WI38 (cell line): ENCODE measurements at regions not wholly inside any gene's neighbourhood (a gene's known extent, or its start where the extent isn't known, plus 50 kb on each side); places are given as distances from the start of the nearest gene placed in this dataset.
A peak's percentile ranks its signal among the peaks of the same experiment; 100 is the strongest.
"Not testable (repeated sequence)": the region's sequence is repeated elsewhere in the genome, so short reads cannot be mapped to it uniquely, and the experiment has no call there.

Experiments
- H3K4me3 ChIP-seq: 2 replicates; pipeline ENCODE4 v1.5.1; 2011; ENCODE audit warnings: low read depth, mild to moderate bottlenecking, control low read depth, low read length
- TF ChIP-seq, protein P1 (sequence below): IDR thresholded peaks from 2 replicates; pipeline ENCODE4 v1.5.1; 2012; ENCODE audit warnings: low read depth, mild to moderate bottlenecking, control low read depth, low read length

DNA sequence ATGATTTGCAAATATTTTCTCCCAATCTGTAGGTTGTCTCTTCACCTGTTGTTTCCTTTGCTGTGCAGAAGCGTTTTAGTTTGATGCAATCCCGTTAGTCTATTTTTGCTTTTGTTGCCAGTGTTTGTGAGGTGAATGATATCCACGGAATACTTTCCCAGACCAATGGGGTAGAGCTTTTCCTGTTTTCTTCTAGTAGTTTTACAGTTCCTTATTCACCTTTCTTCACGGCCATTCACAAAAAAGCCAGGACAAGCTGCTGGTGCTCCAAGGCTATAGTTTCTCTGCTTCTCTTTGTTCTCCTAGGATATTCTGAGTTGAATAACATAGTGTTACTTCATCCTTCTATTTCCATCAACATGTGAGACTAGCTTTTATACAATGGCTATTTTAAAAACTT is 98.7 kb downstream of the UTP18 start:
- TF ChIP-seq, protein P1, sequence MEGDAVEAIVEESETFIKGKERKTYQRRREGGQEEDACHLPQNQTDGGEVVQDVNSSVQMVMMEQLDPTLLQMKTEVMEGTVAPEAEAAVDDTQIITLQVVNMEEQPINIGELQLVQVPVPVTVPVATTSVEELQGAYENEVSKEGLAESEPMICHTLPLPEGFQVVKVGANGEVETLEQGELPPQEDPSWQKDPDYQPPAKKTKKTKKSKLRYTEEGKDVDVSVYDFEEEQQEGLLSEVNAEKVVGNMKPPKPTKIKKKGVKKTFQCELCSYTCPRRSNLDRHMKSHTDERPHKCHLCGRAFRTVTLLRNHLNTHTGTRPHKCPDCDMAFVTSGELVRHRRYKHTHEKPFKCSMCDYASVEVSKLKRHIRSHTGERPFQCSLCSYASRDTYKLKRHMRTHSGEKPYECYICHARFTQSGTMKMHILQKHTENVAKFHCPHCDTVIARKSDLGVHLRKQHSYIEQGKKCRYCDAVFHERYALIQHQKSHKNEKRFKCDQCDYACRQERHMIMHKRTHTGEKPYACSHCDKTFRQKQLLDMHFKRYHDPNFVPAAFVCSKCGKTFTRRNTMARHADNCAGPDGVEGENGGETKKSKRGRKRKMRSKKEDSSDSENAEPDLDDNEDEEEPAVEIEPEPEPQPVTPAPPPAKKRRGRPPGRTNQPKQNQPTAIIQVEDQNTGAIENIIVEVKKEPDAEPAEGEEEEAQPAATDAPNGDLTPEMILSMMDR: no peak

DNA sequence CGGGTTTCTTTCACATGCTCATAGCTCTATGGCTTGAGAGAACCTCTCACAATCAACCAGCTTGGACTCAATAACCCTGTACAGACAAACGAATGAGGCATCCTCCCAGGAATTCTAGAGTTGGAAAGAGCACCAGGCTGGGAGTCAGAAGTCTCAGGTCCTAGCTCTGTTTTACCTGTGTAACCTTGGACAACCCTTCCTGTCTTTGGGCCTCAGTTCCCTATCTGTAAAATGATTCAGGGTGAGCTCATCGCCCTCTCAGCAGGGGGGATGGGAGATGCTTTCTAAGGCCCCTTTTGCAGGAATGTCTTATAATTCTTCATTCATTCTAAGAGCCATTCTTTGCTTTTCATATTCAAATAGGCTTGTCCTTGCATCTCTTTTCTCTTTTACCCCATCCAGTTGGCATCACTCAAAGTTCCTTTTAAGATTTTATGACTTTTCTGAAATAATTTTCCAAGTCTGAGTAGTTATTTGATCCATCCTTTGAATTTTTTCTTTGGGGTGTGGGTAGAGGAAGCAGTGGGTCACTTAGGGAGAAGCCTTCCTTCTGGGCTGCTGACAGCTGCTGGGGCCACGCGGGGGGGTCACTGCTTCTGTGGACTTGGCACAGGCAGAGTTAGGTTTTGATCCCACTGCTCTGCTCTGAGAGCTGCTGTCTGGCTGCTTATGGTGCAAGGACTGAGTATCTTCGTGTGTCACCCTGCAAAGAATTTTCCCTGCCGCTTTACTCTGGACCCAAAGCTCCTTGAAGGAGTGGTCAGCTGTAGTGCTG is 102.7 kb downstream of the UTP18 start:
- TF ChIP-seq, protein P1: no peak
- no peak overlapping the region for H3K4me3 ChIP-seq

More for the DNA sequence above, 98.7 kb downstream of the UTP18 start:
- H3K4me3 ChIP-seq: no peak overlapping the region

DNA sequence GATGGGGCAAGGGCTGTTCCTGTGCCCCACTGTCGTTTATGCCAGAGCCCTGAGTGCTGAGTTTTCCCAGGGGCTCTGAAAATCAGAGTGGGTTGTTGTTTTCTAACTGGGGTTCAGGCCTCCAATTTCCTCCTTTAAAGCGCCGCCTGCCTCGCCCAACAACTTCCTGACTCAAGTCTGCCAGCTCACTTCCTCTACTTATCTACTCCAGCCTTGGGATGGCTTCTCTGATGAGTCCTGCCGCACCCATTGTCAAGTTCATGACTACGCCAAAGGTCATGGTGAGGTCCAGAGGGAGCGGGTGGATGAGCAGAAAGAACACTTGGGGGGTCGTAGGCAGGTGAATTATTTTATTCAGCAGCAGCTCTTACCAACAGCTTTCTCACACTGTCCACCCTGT is 104.7 kb downstream of the UTP18 start:
- TF ChIP-seq, protein P1: no peak
- H3K4me3 ChIP-seq: no peak overlapping the region

GRCh38 chr17:51366866-51367265 is 106.5 kb downstream of the UTP18 start:
- TF ChIP-seq, protein P1: no peak

DNA sequence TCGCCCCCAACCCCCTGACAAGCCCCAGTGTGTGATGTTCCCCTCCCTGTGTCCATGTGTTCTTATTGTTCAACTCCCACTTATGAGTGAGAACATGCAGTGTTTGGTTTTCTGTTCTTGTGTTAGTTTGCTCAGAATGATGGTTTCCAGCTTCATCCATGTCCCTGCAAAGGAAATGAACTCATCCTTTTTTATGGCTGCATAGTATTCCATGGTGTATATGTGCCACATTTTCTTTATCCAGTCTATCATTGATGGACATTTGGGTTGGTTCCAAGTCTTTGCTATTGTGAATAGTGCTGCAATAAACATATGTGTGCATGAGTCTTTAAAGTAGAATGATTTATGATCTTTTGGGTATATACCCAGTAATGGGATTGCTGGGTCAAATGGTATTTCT is 107.5 kb downstream of the UTP18 start:
- H3K4me3 ChIP-seq: not testable (repeated sequence)

More at GRCh38 chr17:51366866-51367265, 106.5 kb downstream of the UTP18 start:
- H3K4me3 ChIP-seq: no peak overlapping the region

DNA sequence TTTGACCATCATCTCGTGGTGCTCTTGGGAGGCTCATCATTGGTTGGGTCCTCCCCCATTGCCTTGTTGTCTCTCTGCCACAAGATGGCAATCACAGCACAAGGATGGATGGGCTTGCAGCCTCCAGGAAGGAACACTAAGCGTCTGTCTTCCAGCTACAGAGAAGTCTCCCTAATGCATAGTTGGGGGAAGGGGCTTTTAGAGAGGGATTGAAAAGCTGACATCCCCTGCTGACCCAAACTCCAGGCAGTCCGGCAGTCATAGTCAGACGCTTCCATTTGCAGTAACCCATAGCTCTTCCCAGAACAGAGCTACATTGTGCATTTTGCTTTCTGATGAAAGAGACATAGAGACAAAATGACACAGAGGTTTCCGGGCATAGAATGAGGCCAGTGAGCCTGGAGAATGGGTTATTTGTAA is 111.4 kb downstream of the UTP18 start:
- H3K4me3 ChIP-seq: no peak overlapping the region; the same call in 1 of the 2 replicates
- TF ChIP-seq, protein P1: peak; percentile 59

GRCh38 chr17:51372345-51373004 is 112.1 kb downstream of the UTP18 start:
- TF ChIP-seq, protein P1: no peak
- peak overlapping the region; percentile 43 for H3K4me3 ChIP-seq
